GM19328 (cell line): ENCODE measurements at regions not wholly inside any gene's neighbourhood (a gene's known extent, or its start where the extent isn't known, plus 50 kb on each side); places are given as distances from the start of the nearest gene placed in this dataset.

Source experiments
- ATAC-seq: cut with Tn5 transposase; IDR thresholded peaks from one replicate; pipeline ENCODE4 v1.9.1; 2021; ENCODE audit warnings: mild to moderate bottlenecking, moderate library complexity; ENCODE audit not compliant: unreplicated experiment

DNA sequence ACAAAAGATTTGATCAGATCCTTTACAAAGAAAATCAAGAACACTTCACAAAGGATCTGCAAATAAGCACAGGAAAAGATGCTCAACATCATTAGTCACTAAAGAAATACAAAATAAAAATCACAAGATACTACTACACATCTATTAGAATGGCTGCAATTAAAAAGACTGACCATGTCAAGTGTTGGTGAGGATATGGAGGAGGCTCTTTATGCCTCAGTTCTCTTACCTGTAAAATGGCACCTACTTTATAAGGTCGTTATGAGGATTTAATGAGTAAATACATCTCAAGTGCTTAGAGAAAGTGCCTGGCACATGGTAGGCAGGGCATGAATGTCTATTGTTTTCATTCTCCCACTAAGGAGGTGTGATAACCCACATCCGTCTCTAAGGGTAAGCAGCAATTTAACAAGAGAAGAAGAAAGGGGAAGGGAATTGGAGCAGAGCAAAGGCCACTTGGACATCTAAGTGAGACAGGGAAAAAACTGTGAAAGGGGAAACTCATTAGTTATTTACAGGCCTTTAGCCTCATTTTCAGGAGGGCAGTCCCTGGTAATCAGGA lies 157.5 kb upstream of the NFE2L3 start:
- no peak for ATAC-seq

DNA sequence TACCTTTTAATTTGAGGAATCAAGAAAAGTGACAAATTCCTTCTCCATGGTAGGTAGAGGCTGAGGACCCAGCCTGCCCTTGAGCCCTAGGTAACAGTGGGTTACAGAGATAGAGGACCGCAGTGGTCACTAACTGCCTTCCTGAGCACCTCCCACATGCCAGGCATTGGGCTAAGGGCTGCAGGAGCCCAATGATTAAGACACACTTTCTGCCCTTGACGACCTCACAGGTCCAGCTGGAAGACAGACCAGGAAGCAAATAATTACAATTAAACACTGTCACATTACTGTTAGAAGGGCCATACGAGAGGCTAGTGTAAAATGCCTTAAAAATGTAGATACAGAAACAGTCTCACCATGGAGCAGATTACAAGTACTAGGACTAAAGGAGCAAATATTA lies 156.8 kb upstream of the NFE2L3 start:
- no peak for ATAC-seq

DNA sequence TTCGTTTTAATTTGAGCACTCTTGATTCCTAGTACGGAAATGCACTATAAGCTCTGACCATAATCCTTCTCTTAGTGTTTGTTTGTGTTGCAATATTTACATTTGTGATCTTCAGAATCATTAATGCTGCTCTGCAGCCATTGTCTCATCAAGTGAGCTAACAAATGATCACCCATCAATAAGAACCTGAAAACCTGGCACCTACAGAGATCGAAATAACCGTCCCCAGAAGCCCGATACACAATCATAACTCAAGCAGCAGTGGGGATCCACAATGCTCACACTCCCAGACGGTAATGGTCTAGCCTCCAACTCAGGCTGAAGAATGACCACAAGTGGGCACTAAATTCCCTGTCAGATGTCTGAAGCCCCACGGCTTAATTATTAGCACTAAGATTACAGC lies 156.0 kb upstream of the NFE2L3 start:
- no peak for ATAC-seq

DNA sequence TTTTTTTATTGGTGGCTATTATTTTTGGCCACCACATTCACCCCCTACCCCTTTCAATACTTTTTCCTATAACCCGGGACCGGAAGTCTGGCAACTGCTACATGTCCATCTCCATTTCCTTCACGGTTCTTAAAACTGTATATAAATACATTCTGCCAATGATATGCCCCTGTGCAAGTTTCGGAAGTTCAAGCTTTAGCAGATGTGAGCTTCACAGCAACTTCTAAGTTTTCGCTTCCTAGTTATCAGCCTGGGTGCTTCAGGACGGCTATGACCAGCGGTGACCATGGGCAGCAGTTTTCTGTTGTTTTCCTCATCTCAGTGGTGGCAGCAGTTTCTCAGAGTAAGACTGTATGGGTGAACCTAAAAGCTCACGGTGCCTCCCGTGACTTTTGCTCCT lies 153.5 kb upstream of the NFE2L3 start:
- no peak for ATAC-seq

DNA sequence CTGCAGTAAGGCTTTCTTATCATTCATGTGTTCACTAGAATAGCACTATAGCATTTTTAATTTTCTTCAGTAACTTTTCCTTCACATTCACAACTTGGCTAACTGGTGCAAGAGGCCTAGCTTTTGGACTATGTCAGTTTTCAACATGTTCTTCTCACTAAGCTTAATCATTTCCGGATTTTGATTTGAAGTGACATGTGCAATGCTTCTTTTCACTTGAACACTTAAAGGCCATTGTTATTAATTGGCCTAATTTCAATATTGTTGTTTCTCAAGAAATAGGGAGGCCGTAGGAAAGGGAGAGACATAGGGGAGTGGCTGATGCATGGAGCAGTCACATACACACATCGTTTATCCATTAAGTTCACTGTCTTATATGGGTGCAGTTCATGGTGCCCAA lies 151.2 kb upstream of the NFE2L3 start:
- no peak for ATAC-seq

DNA sequence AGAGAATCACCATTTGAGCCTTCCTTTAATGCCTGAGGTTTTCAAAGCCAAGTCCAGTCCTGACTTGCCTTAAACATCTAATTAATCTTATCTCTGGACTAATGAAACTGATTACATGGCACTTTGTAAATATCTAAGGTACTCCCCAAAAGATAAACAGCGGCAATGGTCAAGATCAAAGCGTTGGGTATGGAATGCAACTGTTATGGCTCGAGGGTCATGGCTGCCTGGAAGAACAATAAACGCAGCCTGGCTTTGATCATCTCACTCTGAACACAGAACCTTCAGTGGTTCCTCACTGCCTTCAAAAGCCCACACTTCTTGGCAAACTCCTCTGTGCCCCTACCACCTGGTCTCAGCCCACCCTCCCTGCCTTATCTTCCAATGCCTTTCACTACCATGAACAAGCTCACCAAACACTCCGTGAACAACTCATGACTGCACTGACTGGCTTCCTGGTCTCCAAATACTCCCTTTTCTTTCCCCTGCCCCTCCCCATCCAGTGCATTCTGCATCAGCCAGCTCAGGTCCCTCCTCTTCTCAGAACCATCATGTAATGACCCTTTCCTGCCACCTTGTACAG lies 150.2 kb upstream of the NFE2L3 start:
- ATAC-seq = no peak

DNA sequence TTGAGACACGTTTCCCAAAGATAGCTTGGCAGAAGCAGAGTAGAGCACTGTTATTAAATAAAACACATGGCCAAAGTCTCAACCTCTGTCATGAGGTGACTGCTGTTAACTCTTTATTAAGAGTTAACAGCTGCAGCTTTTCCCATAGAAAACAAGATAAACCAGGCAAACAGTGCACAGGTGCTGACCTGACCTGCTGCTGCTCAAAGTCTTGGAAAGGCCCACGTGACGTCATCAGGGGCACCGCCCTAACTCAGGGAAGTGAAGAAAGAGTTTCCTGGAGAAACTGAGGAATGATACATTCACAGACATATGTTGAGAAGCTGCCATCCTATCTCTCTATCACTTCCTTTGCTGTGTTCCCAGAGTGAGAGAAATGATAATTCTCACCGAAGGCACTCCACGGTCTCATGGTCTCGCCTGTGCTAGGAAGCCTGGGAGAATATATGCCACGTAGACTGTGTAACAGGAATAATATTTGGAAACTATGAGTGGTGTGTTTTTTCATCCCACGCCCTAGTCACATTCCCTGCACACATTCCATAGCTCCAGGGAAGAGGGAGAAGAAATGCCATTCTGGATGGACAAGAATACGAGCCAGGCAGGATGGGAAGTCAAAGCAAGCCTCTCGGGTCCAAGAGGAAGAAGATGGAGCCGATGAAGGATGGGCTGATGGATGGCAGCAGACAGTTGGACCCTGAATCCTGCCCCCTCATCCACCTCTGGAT lies 146.2 kb upstream of the NFE2L3 start:
- no peak for ATAC-seq

DNA sequence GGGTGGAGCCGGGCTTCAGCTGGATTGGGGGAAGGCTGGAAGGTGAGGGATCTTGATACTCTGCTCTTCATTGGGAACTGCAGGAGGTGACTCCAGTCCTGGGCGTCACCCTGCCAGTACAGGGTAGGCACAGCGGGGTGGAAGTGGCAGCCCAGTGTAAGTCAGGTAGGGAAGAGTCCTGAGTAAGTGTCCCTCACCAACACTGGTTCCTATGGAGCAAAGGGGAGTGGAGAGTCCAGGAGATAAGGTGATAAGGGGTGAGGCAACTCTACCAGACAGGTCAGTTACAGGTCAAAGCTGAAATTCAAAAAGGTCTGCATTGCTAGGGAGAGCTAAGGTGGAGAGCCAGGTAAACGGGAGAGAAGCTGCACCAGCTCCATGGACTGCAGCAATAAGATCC lies 145.6 kb upstream of the NFE2L3 start:
- ATAC-seq = no peak

DNA sequence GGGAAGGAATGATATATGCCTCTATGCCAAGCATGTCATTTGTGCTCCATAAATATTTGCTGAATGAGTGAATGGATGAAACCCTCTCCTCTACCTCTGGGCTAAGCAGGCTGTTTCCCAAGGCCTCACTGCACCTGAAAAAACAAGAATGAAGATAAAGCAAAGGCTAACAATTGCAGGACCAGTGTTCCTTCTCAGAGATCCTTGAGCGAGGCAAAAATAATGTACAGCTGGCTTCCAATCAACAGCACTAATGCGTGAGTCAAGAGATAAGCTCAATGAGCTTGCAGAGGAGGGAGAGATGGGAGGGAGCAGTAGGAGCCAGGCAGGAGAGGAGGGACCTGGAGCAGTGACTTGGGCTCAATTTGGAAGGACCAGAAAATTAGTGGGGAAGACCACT lies 144.5 kb upstream of the NFE2L3 start:
- no peak for ATAC-seq

DNA sequence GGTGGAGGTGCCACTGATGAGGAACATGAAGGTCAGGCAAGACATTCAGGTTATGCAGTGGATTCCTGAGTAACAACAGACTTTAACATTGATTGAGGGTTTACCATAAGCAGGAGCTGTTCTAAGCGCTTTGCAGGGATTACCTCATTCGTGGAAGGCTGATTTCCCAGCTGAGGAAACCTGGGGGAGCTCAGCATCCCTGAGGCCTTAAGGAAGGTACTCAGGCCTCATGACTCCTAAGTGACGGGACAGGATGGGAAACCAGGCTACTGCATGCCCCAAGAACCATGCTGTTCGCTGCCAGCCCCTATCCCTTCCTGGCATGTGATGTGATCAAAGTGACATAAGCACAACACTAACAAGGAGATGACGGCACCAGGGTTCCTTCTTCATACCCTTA lies 143.6 kb upstream of the NFE2L3 start:
- ATAC-seq = no peak

DNA sequence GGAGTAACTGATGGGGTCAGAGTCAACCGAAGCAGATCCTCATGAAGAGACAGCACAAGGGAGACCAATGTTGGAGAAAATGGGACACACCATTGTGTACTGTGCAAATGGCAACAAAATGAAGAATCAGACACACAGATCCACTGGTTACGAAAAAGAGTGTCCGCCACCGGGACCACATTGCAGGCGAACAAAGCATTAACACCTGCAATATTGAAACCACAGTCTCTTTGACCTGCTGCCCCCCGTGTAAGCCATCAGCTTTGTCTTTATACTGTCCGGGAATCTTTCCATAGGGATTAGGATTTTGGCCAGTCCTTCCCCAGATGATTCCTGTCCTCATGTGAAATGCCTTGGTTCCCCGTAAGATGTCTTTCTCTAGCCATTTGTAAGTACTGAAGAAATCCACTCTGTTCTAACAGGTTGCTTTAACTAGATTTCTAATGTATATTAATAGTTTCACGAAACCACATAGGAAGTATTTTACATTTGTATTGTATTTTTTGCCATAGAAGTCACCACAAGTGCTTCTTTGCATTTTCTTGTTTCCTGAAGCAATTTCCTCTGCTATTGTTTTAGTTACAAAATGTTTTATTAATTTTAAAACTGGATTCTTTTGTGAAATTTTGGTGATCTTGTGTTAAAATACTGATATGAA lies 140.8 kb upstream of the NFE2L3 start:
- peak; percentile 63 for ATAC-seq

DNA sequence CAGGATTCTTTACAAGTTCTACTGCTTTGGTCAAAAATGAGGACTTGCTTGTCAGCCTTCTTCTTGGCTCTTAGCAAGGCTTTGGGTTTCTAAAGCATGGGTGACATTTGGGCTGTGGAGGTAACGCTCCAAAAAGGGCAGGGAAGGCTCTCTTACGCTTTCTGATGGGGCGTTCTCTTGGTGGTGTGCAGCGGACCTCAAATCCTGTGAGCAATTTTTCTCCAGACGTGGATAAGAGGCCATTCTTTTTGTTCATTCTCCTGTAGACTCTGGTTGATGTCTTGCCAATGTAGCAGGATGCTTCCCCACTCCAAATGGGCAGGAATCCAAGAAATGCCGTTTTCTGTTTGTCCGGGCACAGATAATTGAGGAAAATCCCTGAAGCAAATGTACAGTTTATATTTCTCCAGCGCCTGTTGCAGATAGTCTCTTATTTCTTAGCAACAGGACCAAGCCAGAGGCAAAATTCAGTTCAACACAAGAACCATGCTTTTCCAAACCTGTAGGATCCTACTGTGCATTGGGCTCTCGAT lies 138.4 kb upstream of the NFE2L3 start:
- no peak for ATAC-seq

DNA sequence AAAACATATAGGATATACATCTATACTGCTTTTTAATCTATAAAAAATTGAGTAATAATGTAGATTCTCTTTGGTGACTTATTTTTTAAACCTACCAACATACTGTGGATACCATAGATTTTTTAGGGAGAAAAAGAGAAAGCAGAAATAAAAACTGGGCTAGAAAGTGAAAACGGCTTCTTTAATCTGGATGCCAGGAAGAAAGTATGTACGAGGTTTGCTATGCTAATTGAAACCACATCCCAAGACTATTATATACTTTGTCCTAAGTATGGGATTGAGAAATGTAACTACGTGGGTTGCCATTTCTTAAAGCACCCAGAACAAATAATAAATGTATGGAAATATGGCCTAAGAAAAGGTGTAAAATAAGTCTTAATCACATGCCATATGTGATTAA lies 129.0 kb upstream of the NFE2L3 start:
- ATAC-seq = no peak

DNA sequence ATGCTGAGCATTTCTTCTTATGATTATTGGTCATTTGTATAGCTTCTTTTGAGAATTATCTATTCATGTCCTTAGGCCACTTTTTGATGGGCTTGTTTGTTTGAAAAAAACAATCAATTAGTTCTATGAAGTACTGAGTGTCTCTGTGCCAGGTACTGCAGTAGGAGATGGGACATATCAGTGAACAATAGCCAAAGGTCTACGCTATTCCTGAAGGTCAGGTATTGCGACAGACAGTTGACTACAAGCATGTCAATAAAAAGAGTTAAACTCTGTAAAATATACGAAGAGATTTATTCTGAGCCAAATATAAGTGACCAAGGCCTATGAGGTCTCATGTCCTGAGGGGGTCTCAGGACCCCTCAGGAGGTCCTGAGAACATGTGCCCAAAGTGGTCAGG lies 122.1 kb upstream of the NFE2L3 start:
- no peak for ATAC-seq

DNA sequence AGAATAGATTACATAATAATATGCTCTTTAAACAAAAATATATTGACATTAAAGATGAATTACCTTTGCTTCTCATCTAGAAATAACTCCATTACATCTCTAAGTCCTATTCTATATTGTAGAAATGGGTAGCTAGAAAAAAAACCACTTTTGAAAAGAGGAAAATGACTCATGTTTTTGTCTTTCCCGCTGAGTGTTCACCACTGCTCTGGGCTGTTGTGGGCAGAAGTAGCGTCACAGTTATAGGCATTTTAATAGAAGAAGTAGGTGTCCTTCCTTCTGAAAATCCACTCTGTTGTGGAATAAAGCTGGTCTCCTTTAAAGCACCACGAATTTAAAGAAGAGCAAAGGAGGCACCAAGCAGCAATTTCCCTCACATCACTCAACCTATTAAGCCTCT lies 117.6 kb upstream of the NFE2L3 start:
- no peak for ATAC-seq

DNA sequence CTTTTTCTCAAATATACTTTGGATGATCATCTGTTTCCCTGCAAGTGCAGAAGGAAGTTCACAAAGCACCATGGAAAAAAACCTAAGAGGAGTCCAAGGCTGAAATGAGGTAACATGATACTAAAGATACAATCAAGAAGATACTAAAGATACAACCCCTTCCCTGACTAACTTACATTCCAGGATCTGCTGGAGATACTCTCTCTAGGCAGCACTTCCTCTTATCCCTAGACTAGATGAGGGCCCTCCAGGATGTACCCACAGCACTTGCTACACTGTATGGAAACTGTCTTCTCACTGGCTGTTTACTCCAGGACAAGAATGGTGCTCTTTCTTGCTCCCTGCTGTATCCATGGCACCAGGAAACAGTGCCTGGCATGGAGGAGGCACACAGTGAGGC lies 116.4 kb upstream of the NFE2L3 start:
- no peak for ATAC-seq

DNA sequence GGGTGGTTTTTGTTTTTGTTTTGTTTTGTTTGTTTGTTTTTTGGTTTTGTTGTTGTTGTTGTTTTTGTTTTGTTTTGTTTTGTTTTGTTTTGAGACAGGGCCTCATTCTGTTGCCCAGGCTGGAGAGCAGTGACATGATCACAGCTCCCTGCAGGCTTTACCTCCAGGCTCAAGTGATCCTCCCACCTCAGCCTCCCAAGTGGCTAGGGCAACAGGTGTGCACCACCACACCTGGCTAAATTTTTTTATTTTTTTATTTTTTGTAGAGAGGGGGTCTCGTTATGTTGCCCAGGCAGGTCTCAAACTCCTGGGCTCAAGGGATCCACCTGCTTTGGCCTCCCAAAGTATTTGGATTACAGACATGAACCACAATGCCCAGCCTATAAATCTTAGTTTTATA lies 115.9 kb upstream of the NFE2L3 start:
- no peak for ATAC-seq

DNA sequence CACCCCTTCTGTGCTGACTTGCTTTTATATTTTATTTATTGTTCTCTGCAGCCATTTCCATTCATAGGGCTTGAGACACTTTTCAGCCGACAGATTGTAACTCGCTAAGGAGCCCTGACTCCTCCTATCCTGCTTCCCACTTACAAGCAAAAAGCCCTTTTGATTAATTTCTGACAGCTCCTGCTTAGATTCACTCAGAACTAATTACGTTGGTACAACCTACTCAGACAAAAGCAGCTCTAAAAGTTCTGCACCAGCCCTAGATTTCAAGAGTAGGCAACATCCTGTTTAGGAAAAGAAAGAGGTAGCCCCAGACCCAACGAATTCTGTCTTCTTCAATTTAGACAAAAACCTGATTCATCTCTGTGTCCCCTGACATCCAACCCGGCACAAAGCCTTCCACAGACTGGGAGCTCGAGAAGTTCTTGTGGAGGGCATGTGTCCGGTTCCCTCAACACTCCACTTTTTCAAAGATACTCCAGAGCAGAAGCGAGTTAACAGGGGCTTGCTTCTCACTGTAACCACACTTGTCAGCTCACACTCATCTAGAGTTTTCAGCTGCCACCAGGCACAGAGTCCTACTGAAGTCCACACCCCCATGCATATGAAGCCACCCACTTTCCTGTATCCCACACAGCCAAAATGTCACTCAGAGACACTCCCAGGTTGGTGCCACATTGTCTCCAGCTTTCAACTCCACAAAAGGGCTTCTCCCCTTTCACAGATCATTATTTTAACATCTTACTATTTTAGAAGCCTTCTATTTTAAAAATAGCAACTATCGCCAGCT lies 113.6 kb upstream of the NFE2L3 start:
- ATAC-seq = no peak

DNA sequence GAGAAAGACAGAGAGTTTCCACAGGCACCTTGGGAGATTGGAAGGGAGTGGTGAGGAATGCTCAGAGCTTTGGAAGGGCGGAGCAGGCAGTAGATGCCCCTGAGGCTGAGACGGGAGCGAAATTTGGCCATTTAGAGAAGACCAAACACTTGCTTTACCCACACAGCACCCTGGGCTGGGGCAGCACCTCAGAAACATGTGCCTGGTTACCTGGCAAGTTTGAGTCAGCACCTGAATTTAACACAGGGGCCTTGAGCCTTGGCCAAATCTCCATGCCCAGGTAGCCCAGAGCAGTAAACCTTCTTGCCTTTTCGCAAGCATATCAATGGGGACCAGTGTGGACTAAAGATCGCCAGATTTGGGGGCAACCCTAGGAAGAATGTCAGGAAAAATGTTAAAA lies 111.9 kb upstream of the NFE2L3 start:
- ATAC-seq = no peak

DNA sequence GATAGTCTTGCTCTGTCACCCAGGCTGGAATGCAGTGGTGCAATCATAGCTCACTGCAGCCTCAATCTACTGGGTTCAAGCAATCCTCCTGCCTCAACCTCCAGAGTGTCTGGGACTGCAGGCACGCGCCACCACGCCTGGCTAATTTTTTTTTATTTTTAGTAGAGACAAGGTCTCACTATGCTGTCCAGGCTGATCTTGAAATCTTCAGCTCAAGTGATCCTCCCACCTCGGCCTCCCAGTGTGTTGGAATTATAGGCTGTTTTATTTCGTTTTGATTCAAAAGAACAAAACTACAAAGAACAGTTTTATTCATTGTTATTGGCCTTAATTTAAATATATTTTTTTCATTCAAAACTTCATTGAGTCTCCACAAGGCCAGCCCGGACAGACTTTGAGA lies 109.8 kb upstream of the NFE2L3 start:
- ATAC-seq = no peak

DNA sequence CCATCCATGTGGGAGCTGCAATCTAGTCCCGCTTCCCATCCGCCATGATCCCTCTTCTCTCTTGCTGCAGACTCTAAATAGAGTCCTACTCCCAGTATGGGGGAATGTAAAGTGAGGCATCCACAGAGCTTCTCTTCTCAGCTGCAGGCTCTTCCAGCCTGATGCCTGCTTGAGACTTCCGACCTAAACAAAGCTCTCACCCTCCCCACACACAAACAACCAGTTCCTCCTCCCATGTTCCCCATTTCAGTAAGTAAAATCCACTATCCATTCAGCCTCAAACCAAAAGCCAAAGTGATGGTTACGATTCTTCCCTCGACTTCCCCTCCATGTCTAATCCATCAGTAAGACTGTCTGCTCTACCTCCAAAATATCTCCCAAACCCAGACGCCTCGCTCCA lies 108.2 kb upstream of the NFE2L3 start:
- no peak for ATAC-seq
